Activated effector memory CD4-positive, alpha-beta T cell treated with anti-CD3 and anti-CD28 coated beads, Interleukin-2, amount 50 U/mL, for 16 hours (primary cell): ENCODE measurements at regions not wholly inside any gene's neighbourhood (a gene's known extent, or its start where the extent isn't known, plus 50 kb on each side); places are given as distances from the start of the nearest gene placed in this dataset.

Experiments used
- DNase-seq: peaks from one replicate; pipeline ENCODE4 v3.0.0-alpha.2; 2020

GRCh38 chr15:66832664-66833063 is 130.6 kb downstream of the SMAD6 start:
- DNase-seq = peak; percentile 6

DNA sequence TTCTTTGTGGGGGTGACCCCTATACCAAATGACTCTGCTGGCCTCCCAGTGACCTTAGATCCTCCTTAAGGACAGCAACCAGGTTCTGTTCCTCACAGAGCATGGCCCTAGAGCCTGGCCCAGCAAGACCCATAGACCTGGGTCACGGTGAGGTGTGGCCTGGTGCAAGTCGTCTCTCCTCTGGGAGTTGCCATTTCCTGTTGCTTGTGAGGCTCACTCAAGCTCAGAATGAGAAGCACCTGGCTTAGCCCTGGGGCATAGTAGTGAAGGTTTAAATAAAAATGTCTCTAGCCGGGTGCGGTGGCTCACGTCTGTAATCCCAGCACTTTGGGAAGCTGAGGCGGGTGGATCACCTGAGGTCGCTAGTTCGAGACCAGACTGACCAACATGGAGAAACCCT is 131.3 kb downstream of the SMAD6 start:
- peak; percentile 30 for DNase-seq

- peak; percentile 12 for DNase-seq
These were observed 131.8 kb downstream of the SMAD6 start for GRCh38 chr15:66833803-66834202.

- peak; percentile 51 for DNase-seq
These were observed 133.1 kb downstream of the SMAD6 start for GRCh38 chr15:66834881-66835878.

GRCh38 chr15:66836231-66837030 is 134.4 kb downstream of the SMAD6 start:
- DNase-seq = peak; percentile 22

- no peak for DNase-seq
These were observed 136.2 kb downstream of the SMAD6 start for GRCh38 chr15:66838202-66838601.

DNA sequence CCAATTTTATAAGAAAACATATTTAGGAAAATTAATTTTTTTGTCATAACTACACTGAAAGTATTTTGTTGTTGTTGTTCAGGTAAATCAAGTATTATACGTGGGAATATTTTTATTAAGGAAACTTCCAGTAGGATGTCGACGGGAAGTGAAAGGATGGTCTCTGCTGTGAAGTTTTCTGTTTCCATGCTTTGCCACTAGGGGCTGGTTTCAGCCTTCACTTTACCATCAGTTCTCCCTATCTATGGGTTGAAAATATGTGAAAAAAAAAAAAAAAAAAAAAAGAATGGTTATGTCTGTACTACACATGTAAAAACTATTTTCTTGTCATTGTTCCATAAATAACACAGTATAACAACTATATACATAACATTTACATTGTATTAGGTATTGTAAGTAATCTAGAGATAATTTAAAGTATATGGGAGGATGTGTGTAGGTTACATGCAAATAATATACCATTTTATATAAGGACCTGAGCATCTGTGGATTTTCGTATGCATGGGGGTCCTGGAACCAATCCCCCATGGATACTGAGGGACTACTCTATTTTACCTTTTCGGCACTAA is 136.7 kb downstream of the SMAD6 start:
- DNase-seq = no peak

DNA sequence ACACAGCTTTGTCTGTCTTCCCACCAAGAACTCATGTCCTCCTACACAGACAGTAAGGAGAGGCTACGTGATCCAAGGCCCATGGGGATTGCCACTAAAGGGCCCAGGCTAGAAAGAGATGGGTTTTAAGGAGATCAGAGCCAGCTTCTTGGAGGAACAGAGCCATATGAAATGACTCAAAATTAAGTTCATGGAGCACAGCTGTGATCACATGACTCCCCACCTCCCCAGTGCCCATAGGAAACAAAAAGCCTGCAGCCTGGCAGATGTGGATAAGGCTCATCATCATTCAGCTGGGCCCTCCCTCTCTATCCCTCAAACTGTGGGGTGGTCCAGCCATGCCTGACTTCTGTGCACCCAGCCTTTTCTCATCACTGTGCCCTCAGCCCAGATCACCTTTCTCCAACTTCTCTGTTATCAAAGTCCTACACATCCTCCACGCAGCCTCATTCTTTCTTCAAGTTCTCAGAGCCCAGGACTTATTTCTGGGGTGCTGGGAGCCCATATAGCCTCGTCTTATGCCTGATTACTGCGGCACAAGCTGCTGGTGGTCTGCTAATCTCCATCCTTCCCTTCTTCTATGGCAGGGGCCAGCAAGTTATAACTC is 137.6 kb downstream of the SMAD6 start:
- DNase-seq = no peak

GRCh38 chr15:66840615-66841390 is 138.8 kb downstream of the SMAD6 start:
- no peak for DNase-seq

- no peak for DNase-seq
These were observed 140.1 kb downstream of the SMAD6 start for GRCh38 chr15:66841953-66842681.

DNA sequence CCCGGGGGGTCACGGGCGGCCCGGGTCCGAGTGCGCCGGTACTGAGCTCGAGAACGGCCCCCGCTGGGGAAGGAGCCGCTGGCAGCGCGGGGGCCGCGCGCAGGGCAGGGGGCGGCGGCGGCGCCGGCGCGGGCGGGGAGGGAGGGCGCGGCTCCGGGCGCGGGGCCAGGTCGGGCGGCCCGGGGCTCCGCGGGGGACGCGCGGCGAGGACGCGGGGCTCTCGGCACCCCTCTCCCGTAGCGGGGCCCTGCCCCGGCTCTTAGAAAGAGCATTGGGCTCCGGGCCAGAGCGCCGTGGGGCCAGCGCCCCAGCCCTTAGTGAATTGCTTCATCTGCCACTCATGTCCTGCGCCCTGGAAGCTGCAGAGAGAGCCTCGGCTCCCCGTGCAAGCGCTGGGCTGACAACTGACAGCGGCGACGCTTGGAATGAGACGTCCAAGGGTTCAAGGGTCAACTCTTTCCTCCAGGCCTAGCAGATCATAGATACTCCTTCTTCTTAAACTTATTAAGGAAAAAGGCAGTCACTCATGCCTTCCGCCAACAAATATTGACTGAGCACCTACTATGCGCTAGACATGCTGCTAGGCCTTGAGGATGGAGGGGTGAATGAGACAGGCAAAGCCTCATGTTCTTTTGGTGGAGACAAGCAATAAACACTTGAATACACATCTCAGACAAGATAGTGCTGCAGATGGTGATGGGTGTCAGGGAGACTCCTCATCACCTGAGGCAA is 140.8 kb downstream of the SMAD6 start:
- no peak for DNase-seq

- DNase-seq = no peak
These were observed 141.5 kb downstream of the SMAD6 start for GRCh38 chr15:66843581-66843980.

DNA sequence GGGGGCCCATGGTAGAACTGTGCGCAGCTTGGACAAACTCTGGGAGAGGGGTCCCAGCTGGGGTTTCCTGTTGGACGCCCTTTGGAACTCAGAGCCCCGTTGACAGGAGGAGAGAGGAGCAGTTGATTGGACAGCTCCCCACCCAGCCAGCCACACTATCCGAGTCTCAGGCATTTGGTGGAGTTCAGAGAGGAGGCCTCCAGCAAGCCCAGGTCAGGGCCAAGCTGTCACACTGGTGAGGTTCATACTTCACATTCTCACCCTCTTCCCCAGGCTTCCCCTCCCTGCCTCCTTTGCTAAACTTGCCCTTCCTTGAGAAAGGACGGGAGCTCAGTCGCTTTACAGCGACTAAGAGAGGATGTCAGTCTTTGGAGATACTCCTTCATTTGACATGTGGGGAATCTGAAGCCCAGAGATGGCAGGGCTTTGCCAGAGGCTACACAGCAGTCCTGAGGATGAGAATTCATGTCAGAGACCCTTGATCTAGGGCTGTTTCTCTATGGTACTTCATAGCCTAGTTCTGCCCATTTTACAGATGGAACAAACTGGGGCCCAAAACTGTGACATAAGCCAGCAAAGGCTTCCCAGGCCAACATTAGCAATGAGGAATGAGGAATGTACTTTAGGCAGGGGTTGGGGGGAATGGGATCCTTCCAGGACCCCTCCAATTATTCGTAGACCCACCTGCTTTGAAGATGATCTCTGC is 142.2 kb downstream of the SMAD6 start:
- DNase-seq = peak; percentile 28

- DNase-seq = peak; percentile 39
These were observed 142.7 kb downstream of the SMAD6 start for GRCh38 chr15:66844747-66845145.

GRCh38 chr15:66845266-66845785 is 143.3 kb downstream of the SMAD6 start:
- DNase-seq = peak; percentile 42

DNA sequence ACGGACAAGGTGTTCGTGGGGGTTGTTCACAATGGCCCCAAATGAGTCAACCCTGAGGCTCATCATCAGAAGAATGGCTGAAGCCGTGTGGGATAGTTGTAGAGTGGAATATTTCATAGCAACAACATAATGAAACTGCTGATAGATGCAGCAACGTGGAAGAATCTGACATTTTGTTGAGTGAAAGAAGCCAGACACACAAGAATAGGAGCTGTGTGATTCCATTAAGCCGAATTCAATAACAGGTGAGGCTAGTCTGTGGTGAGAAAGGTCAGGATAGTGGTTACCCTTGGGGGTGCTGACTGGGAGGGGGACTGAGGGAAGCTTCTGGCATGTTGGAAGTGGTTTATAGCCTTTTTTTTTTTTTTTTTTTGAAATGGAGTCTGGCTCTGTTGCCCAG is 144.0 kb downstream of the SMAD6 start:
- peak; percentile 16 for DNase-seq

- peak; percentile 38 for DNase-seq
These were observed 144.8 kb downstream of the SMAD6 start for GRCh38 chr15:66846811-66847210.

DNA sequence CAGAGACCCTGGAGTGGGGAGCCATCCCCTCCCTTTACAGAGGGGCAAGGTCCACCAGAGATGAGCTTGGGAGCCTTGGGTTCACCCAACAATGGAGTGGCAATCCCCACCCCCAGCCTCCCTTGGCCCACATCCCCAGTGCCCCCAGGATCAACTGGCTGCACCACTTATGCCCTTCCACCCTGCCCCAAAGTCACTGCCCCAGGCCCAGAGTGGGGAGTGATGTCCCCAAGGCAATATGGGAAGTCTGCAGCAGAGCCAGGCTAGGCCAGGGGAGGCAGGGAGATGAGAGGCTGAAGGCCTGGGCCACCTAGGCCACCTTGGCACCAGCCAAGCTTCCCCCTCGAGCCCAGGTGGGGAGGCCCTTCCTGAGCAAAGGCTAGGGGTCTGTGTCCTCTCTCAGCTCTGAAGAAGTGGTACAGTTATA is 145.5 kb downstream of the SMAD6 start:
- DNase-seq = peak; percentile 48

- peak; percentile 9 for DNase-seq
These were observed 146.1 kb downstream of the SMAD6 start for GRCh38 chr15:66848116-66848515.
